ENCODE measurements at regions not wholly inside any gene's neighbourhood (a gene's known extent, or its start where the extent isn't known, plus 50 kb on each side); places are given as distances from the start of the nearest gene placed in this dataset.

DNA sequence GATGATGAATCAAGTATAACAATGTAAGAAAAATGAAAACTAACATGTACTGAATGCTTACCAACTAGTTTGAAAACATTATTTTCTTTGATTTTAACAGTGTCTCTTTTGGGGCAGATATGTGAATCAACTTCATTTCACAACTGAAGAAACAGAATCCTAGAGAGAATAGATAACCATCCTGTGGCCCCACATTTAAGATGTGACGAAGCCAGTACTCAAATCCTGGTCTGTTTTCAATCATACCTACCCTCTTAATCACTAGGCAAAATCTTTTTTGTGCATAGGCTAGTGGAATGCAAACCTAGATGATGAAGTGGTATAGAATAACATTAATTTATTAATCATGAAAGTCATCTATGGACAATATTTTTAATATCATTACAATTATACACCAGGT is 371.6 kb upstream of the EPHA7 start:
- DNase-seq (ENCODE audit: extremely low spot score) = no peak
- ChIA-PET CTCF (no interaction called here), POLR2A (no interaction called here)
- TF ChIP-seq, protein P1, sequence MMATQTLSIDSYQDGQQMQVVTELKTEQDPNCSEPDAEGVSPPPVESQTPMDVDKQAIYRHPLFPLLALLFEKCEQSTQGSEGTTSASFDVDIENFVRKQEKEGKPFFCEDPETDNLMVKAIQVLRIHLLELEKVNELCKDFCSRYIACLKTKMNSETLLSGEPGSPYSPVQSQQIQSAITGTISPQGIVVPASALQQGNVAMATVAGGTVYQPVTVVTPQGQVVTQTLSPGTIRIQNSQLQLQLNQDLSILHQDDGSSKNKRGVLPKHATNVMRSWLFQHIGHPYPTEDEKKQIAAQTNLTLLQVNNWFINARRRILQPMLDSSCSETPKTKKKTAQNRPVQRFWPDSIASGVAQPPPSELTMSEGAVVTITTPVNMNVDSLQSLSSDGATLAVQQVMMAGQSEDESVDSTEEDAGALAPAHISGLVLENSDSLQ (IDR thresholded peaks at IDR 0.05) = no peak
- TF ChIP-seq FOXA1 (IDR thresholded peaks at IDR 0.05) = no peak
- TF ChIP-seq TARDBP (IDR thresholded peaks at IDR 0.05) = no peak
- TF ChIP-seq ZNF384 (IDR thresholded peaks at IDR 0.05) = no peak
- no peak for TF ChIP-seq CTBP1 (IDR thresholded peaks at IDR 0.05; ENCODE audit: borderline replicate concordance)
- TF ChIP-seq FOXM1 (IDR thresholded peaks at IDR 0.05; ENCODE audit: borderline replicate concordance) = no peak
- no peak for TF ChIP-seq ELF4 (IDR thresholded peaks at IDR 0.05)
- TF ChIP-seq BHLHE40 (IDR thresholded peaks at IDR 0.05; ENCODE audit: borderline replicate concordance) = no peak
- TF ChIP-seq SP1 (IDR thresholded peaks at IDR 0.05) = no peak
- no peak for TF ChIP-seq L3MBTL2 (conservative IDR thresholded peaks at IDR 0.05)
- no peak for TF ChIP-seq SUZ12 (IDR thresholded peaks at IDR 0.05)
- no peak for TF ChIP-seq ARNT (IDR thresholded peaks at IDR 0.05)
- no peak for TF ChIP-seq LEF1 (IDR thresholded peaks at IDR 0.05; ENCODE audit: borderline replicate concordance)
- no peak for TF ChIP-seq HDGF (IDR thresholded peaks at IDR 0.05; ENCODE audit: borderline replicate concordance)
- TF ChIP-seq NFRKB (IDR thresholded peaks at IDR 0.05) = no peak
- no peak for TF ChIP-seq FOXK2 (IDR thresholded peaks at IDR 0.05)

DNA sequence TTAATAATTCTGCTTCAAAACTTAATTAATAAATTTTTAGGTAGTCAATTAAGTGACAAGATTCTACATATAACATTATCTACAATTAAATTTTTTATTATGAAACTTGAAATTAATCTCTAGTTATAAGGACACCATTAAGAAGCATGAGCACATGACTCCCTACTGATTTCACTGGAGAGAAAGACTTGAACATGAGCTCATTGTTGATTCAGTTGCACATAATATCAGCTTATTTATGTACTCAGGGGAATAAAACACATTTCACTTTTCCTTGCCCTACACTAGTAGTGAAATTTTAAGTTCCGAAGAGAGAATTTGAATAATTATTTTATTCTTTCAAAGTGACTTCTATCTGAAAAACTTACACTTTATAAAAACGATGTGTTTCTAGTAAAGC is 370.2 kb upstream of the EPHA7 start:
- TF ChIP-seq BHLHE40 (IDR thresholded peaks at IDR 0.05; ENCODE audit: borderline replicate concordance) = no peak
- TF ChIP-seq LEF1 (IDR thresholded peaks at IDR 0.05; ENCODE audit: borderline replicate concordance) = no peak
- TF ChIP-seq FOXM1 (IDR thresholded peaks at IDR 0.05; ENCODE audit: borderline replicate concordance) = no peak
- TF ChIP-seq FOXA1 (IDR thresholded peaks at IDR 0.05) = no peak
- TF ChIP-seq HDGF (IDR thresholded peaks at IDR 0.05; ENCODE audit: borderline replicate concordance) = no peak
- TF ChIP-seq ZNF384 (IDR thresholded peaks at IDR 0.05) = no peak
- no peak for TF ChIP-seq FOXK2 (IDR thresholded peaks at IDR 0.05)
- TF ChIP-seq ELF4 (IDR thresholded peaks at IDR 0.05) = no peak
- no peak for TF ChIP-seq L3MBTL2 (conservative IDR thresholded peaks at IDR 0.05)
- CTCF ChIA-PET = no interaction called here
- POLR2A ChIA-PET = no interaction called here
- no peak for DNase-seq (ENCODE audit: extremely low spot score)

DNA sequence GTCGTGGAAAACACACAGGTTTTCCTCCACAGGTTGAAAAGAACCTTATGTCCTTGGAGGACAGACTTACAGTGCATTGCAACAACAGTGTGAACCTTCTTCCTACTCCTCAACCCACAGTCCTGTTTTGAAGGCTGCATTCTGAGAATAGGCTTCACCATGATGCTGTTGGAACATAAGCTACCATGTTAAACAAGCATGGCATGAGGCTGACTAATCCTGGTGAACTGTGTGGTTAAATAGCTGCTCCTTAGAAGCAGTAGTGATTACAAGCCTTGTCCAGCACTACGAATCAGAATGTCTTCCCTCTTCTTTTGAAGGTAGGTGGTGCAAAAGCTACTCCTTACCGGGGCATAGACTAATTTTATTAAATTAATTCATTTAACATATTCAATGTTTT is 368.5 kb upstream of the EPHA7 start:
- DNase-seq (ENCODE audit: extremely low spot score) = no peak
- ChIA-PET CTCF (no interaction called here), POLR2A (no interaction called here)
- no peak for TF ChIP-seq ELF4 (IDR thresholded peaks at IDR 0.05)
- TF ChIP-seq ARNT (IDR thresholded peaks at IDR 0.05) = no peak
- TF ChIP-seq SP1 (IDR thresholded peaks at IDR 0.05) = no peak
- TF ChIP-seq BHLHE40 (IDR thresholded peaks at IDR 0.05; ENCODE audit: borderline replicate concordance) = no peak
- no peak for TF ChIP-seq HDGF (IDR thresholded peaks at IDR 0.05; ENCODE audit: borderline replicate concordance)
- no peak for TF ChIP-seq TARDBP (IDR thresholded peaks at IDR 0.05)
- no peak for TF ChIP-seq SUZ12 (IDR thresholded peaks at IDR 0.05)
- TF ChIP-seq NFRKB (IDR thresholded peaks at IDR 0.05) = no peak
- no peak for TF ChIP-seq FOXA1 (IDR thresholded peaks at IDR 0.05)
- TF ChIP-seq LEF1 (IDR thresholded peaks at IDR 0.05; ENCODE audit: borderline replicate concordance) = no peak
- no peak for TF ChIP-seq FOXM1 (IDR thresholded peaks at IDR 0.05; ENCODE audit: borderline replicate concordance)
- no peak for TF ChIP-seq L3MBTL2 (conservative IDR thresholded peaks at IDR 0.05)
- TF ChIP-seq ZNF384 (IDR thresholded peaks at IDR 0.05) = no peak
- TF ChIP-seq FOXK2 (IDR thresholded peaks at IDR 0.05) = no peak
- TF ChIP-seq CTBP1 (IDR thresholded peaks at IDR 0.05; ENCODE audit: borderline replicate concordance) = no peak
- TF ChIP-seq, protein P1 (IDR thresholded peaks at IDR 0.05) = no peak

DNA sequence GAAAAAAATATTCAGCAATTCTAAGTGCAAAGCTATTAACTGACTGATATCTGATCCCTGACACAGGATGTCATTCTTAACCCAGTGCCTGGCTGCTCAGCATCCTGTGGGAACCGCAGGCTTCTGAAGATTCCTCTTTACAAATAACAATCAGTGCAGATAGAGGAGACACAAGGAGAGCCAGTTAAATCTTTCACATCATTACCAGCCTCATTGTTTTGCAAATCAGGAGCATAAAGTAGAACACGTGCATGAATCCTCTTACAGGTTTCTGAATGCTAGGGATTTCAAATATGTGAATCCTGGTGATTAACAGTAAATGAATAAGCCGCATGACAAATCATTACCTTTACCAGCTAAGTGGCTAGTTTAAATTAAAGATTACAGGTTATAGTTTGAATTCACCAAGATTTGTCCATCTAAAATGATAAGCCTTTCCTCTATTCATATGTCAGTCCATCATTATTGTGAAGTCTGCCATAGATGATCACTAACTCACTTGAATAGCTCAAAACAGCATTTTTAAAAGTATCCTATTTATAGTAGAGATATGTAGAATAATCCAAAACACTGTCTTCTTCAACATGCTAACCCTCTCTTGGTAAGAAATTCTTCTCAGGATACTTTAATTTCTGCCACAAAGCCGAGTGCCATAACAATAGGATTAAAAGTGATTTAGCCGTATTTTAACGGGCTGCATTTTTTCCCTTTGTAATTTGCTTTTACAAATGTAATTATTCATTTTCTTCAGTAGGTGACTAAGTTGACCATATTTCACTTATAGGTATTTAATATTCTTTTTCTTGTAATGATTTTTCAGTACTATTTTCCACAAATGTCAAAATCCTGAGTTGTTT is 367.3 kb upstream of the EPHA7 start:
- ChIA-PET POLR2A (no interaction called here), CTCF (no interaction called here)
- no peak for DNase-seq (ENCODE audit: extremely low spot score)
- TF ChIP-seq L3MBTL2 (conservative IDR thresholded peaks at IDR 0.05) (no peak), ELF4 (IDR thresholded peaks at IDR 0.05) (no peak)

DNA sequence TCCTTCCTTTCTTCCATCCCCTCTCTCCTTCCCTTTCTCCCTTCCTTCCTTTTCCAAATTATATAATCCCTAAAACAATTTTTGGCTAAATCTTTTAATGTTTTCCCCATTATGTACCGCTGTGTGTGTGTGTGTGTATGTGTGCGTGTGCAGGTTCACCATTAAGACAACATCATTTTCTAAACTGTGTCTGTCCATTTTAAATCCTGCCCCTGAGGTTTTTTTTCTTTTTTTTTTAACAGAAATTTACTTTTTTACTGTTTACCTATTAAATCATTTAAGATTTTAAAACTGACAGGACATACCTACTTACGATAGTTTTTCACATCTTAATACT is 366.3 kb upstream of the EPHA7 start:
- ChIA-PET CTCF (no interaction called here), POLR2A (no interaction called here)
- TF ChIP-seq FOXA1 (IDR thresholded peaks at IDR 0.05) (no peak), ARNT (IDR thresholded peaks at IDR 0.05) (no peak), L3MBTL2 (conservative IDR thresholded peaks at IDR 0.05) (no peak), SP1 (IDR thresholded peaks at IDR 0.05) (no peak), SUZ12 (IDR thresholded peaks at IDR 0.05) (no peak), BHLHE40 (IDR thresholded peaks at IDR 0.05; ENCODE audit: borderline replicate concordance) (no peak), HDGF (IDR thresholded peaks at IDR 0.05; ENCODE audit: borderline replicate concordance) (no peak), ZNF384 (IDR thresholded peaks at IDR 0.05) (no peak)
- TF ChIP-seq, protein P1 (IDR thresholded peaks at IDR 0.05) = no peak
- DNase-seq (ENCODE audit: extremely low spot score) = no peak

DNA sequence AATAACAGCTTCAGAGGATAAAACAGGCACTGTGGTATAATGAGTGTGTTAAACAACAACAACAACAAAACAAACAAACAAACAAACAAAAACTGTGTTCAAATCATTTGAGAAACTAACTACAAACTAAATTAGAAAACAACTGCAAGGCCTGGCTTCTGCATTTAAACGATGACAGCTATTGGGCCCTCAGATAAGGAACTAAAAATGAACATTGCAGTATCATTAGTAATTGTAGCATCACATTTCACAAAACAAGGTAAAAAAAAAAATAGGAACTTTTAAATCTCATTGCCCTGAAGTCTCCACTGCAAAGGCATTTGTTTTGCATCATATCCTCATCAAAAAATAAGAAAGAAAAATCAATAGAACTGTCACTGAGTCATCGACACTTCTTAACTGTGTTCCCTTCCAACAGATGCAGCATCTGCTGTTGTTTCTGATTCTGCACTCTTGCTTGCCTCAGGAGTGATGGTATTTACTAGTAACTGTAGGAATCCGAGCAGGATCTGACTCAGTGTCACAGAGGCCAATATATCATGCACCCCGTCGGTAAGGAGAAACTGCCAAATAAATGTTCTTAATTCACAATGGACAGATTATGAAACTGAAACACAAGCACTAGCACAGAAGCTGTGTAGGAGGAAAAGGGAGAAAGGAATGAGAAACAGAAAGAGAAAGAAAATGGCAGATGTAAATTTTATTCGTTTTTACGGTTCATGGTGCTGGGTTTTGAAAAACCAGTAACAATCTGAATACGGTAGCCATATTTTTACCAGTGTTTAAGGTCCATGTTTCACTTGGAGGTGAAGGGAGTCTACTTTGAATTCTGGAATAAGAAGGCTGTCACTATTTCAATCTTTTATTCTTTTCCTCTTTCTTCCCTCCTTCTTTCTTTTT is 365.7 kb upstream of the EPHA7 start:
- CTCF ChIA-PET = no interaction called here
- TF ChIP-seq ARNT (IDR thresholded peaks at IDR 0.05) (no peak), BHLHE40 (IDR thresholded peaks at IDR 0.05; ENCODE audit: borderline replicate concordance) (no peak), NFRKB (IDR thresholded peaks at IDR 0.05) (no peak), FOXM1 (IDR thresholded peaks at IDR 0.05; ENCODE audit: borderline replicate concordance) (no peak), LEF1 (IDR thresholded peaks at IDR 0.05; ENCODE audit: borderline replicate concordance) (no peak), ZNF384 (IDR thresholded peaks at IDR 0.05) (no peak), ELF4 (IDR thresholded peaks at IDR 0.05) (no peak), TARDBP (IDR thresholded peaks at IDR 0.05) (no peak), SP1 (IDR thresholded peaks at IDR 0.05) (no peak), SUZ12 (IDR thresholded peaks at IDR 0.05) (no peak), FOXK2 (IDR thresholded peaks at IDR 0.05) (no peak), L3MBTL2 (conservative IDR thresholded peaks at IDR 0.05) (no peak)
- TF ChIP-seq, protein P1 (IDR thresholded peaks at IDR 0.05) = no peak
- POLR2A ChIA-PET = no interaction called here
- no peak for DNase-seq (ENCODE audit: extremely low spot score)
